ENCODE measurements at regions not wholly inside any gene's neighbourhood (a gene's known extent, or its start where the extent isn't known, plus 50 kb on each side); places are given as distances from the start of the nearest gene placed in this dataset.

DNA sequence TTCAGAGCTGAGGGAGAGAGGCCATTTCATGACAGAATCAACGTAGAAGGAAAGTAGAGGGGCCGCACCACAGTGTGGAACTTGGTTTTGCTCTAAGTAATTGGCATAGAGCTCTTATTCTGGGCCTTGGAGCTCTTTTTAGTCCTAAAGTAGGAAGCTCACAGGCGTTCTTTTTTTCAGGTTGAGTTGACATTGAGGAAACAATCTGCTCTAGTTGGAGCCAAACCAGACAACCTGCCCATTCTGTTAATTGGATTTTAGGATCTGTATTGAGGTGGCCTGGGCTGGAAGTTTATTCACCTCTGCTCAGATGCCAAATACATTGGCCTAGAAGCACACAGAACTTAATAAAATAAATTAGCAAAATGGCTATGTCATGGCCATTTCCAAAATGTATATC, 1093.9 kb downstream of the ADGRL2 start:
- no peak for DNase-seq (ENCODE audit: low read depth, low spot score)
- H3K27ac ChIP-seq: no peak overlapping the region

DNA sequence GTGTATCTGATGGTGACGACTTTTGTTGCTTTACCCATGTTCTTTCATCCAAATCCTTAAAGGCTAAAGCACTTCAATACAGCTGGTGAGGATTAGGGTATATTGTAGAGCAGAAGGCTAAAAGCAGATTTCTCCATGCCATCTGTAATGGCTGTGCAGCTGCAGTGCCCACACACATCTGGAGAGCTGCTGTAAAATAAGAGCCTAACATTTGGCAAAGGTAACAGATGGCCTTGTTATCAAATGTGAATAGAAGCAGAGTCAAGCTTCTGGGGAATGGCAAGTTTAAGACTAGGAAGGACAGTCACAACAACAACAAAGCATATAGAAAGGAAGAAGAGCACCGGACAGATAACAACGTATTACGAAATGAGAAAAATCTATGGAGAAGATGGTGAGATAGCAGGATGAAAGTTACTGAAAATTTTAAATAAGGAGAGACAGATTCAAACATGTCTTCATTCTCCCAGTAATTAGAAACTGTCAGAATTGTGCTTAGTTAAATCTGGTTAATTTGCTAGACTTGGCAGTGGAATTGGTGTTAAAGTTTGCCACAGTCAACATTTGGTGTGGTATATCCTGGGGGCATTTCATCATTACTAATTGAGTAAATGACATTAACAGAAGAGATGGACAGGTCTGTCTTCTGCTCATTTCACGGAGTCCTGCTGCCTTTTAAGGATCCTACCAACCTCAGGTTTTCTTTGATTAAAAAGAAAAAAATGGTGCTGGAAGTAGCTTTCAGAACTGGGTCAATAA, 1093.2 kb downstream of the ADGRL2 start:
- DNase-seq (ENCODE audit: low read depth, low spot score): no peak
- no peak overlapping the region for H3K27ac ChIP-seq

DNA sequence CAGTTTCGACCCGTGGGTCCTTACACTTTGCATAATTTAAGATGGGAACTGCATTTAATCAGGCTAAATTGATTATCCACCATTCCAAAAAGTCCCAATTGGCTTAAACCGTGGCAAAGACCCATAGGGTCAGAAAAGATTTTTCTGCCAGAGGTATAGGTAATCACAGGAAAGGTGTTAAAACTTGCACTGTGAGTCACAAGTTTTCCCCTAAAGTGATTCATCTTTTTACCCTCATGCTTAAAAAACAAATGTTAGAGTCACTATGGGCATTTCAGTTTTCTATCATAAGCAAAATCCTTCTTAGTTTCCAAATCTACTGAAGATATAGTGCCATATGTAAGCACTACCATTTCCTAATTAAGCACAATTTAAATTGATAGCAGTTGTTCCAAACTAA, 1079.8 kb downstream of the ADGRL2 start:
- no peak for DNase-seq (ENCODE audit: low read depth, low spot score)
- no peak overlapping the region for H3K27ac ChIP-seq

DNA sequence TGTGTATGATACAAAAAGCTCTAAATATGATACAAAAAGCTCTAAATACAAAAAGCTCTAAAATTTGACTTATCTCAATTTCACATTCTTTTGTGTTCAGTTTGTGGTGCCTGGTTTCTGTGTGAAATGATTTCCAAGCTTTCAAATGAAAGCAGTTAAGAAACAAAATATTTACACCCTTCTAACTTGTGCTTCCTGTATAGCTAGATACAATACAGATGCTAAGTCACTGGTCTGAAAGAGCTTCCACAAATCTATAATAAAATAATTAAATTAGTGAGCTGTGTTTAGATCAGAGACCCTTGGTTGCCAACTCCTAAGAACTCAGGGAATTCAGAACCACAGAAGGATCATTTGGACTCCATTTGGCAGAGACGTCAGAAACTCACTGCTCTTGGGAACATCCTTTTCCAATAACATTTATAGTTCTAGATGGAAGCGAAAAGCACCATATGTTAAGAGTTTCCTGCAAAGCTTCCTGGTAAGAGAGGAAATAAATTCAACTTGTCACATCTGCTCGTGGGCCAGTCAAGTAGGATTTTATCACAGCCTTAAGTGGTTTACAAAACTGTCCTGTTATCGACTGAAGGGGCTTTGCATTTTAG, 1079.1 kb downstream of the ADGRL2 start:
- no peak for DNase-seq (ENCODE audit: low read depth, low spot score)
- no peak overlapping the region for H3K27ac ChIP-seq

DNA sequence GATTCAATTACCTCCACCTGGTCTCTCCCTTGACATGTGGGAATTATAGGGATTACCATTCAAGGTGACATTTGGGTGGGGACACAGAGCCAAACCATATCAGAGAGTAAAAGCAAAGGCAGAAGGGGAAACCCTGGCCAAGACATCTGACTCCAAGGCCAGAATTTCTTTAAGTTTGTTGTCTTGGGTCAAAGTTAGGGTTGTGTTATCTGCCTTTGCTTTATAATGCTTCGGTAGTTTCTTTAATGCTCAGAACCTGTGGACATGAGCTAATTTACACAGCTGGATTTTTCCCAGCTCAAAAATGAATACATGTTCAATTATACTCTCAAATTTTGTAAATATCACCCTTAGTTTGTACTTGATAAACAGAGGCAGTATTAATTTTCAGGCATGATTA, 1074.4 kb downstream of the ADGRL2 start:
- H3K27ac ChIP-seq: no peak overlapping the region
- DNase-seq (ENCODE audit: low read depth, low spot score): no peak

DNA sequence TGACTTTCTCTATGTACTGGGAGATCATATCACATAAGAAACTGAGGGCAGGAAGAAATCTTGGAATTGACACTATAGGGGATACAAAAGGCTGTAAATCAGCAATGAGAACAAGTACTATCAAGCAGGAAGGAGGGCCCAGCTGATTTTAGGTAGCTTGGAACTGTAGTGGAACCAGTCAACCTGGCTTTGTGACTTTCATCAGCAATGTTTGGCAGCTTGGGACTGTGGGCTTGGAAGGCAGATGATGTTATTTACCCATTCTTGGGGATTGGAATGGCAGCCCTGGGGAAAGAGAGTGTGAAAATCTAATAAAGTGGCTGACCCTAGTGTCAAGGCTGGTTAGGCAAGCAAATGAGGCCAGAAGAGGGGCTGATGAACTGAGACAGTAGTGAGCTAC, 1073.3 kb downstream of the ADGRL2 start:
- H3K27ac ChIP-seq: no peak overlapping the region

DNA sequence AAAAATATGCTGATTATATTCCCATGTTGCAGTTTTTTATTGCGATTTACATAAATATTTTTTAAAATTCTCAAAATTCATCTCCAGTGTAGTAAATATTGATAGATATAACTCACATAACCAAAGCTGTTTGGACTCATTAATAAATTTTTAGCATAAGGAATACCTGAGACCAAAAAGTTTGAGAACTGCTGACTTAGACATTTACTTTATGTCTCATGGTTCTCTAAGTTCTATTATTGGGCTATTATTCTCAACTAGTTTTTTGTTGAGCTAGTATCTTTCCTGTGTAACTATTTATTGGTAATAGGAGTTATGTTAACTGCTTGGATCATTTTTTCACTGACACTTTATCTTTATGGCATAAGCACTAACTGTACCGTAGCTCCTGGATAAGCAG, 1069.6 kb downstream of the ADGRL2 start:
- DNase-seq (ENCODE audit: low read depth, low spot score): no peak
- H3K27ac ChIP-seq: no peak overlapping the region

More for the DNA sequence above, 1073.3 kb downstream of the ADGRL2 start:
- no peak for DNase-seq (ENCODE audit: low read depth, low spot score)

DNA sequence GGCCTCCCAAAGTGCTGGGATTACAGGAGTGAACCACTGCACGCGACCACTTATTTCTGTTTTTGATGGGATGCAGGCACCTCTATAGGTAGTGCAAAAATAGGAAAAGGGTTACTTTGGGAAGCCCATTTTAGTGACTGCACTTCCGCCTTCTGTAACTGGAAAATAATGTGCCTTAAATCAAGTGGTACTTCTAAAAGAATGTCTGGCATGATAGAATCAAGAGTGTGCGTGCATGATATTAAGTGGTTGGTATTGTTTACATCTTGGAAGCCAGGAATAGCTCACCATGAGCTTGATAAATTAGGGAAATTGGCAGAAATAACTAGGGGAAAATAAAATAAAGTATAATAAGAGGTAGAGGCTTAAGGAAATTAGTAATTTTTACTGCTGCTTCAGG, 1067.0 kb downstream of the ADGRL2 start:
- no peak for DNase-seq (ENCODE audit: low read depth, low spot score)
- no peak overlapping the region for H3K27ac ChIP-seq

DNA sequence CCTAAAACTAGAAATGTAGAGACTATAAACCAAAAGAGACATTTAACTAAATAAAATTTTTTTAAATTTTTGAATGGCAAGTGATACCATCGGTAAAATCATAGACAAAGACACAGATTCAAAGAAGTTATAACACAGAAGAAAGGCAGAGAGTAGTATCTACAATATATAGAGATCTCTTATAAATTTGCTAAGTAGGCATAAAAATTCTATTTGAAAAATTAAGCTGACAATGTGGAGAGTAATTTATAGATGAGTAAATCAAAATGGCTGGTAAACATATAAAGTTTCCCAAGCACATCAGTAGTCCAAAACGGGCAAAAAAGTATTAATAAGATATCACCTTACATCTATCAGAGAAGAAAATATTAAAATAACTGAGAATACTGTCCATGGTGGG, 1061.0 kb downstream of the ADGRL2 start:
- DNase-seq (ENCODE audit: low read depth, low spot score): no peak

DNA sequence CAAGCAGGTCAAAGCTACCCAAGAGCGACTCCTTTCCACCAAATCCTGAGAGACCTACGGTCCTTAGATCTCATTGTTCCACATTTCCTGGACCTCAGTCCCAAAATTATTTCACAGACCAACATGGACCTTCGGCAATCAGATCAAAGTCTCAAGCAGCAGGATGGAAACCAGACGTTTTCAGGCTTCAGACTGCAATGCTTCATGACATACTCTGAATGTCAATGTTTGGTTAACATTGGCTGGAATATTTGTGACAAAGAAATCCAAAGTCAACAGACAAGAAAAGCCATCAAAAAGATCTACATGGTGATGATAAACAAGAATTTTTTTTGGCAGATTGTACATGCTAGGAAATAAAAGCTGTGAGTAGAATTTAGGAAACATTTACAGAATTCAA, 1057.3 kb downstream of the ADGRL2 start:
- H3K27ac ChIP-seq: no peak overlapping the region
- DNase-seq (ENCODE audit: low read depth, low spot score): no peak

More for the DNA sequence above, 1061.0 kb downstream of the ADGRL2 start:
- H3K27ac ChIP-seq: no peak overlapping the region

DNA sequence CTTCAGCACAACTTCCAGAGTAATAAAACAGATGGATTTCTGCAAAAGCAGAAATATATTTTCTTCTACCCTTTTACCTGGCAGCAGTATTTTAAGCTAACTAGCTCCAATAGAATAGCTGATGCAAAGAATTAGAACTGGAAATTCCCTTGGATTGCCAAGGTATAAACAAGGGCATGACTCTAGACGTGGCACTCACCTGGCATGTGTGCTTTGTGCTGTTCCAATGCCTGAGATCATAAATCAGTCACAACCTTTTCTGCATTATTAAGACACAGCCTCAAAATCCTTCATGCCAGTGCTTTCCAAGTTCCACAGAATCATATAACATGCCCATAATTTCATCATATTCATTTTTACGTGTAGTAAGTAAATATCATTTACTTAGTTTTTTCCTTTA, 1048.7 kb downstream of the ADGRL2 start:
- no peak overlapping the region for H3K27ac ChIP-seq
- no peak for DNase-seq (ENCODE audit: low read depth, low spot score)

DNA sequence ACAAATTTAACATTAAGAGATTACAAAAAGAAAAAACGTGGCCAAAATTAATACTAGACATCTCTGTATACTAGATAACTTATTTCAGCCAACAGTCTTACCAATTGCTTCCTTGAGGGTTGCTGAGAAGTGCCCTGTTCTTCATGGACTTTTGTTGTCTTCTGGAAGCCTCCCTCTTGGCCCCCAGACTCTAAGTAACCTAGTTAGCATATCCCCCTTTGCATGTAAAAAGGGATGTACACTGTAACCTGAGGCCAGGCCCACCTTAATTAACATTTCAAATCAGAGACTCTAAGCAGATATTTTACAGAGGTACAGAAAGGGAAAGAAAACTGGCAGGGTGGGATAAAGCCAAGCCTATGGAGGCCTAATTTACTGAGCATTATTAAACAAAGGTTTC, 1047.3 kb downstream of the ADGRL2 start:
- DNase-seq (ENCODE audit: low read depth, low spot score): no peak
- H3K27ac ChIP-seq: no peak overlapping the region

DNA sequence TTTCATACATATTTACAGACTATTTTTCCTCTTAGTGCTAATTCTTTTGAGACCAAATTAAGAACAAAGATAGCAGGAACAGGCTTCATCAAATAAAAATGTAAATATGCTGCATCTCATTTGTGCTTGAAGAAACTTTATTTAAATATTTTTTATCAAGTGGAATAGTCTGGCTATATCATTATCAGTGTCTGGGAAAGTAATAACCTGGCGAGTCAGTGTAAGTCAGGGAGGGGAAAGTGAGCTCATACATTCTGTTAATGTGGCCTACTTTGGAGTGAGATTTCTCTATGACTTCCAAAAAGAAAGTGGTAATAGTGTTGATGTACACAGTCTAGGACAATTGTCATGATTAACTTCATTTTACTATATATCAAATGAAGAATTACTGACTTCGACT, 1045.1 kb downstream of the ADGRL2 start:
- no peak for DNase-seq (ENCODE audit: low read depth, low spot score)
- no peak overlapping the region for H3K27ac ChIP-seq

DNA sequence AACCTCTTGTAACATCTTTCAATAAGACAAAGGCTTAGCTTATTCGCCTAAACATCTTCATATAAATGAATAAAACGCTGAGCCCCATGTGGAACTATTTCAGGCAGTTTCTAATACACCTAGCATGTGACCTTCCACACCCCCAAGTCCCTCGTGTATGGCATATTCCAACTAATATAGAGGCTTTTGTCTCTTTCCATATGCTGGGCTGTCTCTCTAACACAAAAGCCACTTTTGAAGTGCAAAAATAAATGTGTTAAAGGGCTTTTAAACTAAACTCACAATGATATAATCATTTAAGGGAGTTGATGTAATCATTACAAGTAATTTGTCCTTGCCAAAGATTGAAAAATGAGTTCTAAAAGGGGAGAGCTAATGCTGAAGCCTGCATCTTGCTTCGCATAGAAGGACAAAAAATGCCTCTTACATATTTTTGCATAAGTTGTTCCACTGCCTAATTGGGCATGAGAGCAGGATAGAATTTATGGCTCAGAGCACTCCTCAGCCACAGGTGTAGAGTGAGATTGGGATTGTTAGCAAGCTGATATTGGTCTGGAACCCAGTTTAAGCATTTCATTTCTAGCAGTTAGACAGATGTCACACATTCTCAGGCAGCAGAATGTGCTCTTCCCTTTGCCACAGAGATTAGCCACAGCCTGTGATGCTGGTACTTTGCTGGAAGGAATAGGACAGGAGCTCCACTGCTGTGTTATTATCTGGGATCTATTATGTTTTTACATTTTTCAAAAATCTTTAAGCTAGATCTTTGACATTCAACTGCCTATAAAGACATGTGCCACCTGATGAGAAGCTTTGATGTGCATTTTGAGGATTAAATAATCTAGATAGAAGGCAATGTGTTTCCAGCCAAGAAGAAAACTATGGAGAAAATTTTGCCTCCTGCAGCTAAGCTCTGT, 1044.4 kb downstream of the ADGRL2 start:
- DNase-seq (ENCODE audit: low read depth, low spot score): no peak
- no peak overlapping the region for H3K27ac ChIP-seq

DNA sequence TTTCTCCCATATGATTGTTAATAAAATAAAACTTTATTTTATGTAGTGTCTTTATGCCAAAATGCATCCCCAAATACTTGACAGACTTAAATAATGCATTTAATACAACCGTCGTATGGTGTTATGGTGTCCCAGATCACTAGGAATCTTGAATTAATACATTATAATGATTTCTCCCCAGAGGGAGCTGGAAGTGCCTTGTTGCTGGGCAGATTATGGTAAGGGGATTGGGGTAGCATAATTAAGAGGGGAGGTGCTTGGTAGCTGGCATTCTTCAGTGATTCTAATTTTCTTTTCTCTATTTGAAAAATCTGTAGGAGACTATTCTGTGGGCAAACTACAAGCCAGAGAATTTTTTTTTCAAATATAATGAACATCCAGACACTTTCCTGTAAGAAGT, 1043.7 kb downstream of the ADGRL2 start:
- H3K27ac ChIP-seq: no peak overlapping the region

DNA sequence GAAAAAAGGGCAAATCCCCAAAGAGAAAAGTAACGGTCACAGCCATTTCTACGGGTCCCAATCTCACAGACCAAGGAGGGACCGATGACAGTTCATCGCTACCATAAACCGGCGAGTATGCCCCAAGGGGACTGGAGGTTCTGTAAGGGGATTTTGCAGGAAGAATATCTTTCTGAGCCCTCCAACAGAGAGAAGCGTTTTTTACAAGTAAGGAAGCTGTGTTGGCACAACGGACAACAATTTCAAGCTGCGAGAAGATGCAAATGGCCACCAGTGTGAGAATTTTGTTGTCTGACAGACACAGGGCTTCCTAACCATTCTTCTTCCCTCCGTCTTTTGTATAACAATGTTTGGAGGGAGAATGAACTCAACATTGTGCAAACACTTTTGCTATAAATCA, 1043.1 kb downstream of the ADGRL2 start:
- H3K27ac ChIP-seq: no peak overlapping the region
- DNase-seq (ENCODE audit: low read depth, low spot score): no peak

More for the DNA sequence above, 1043.7 kb downstream of the ADGRL2 start:
- DNase-seq (ENCODE audit: low read depth, low spot score): no peak

DNA sequence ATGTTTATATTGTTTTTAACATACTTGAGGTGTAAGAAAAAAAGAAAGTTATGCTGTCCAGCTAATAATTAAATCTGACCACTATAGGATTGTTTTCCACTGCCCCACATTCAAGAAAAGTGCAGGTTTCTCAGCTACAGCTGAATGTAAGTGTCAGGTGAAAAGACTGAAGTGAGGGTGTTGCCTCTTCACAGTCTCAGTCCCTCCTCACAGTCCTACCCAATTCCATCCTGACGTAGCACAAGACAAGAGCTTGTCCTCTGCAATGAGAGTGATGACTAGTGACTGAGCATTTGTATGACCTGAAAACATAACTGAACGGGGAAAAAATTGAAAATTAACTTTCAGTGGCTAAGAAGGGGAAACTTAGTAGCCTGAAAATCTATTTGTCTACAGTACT, 1039.5 kb downstream of the ADGRL2 start:
- DNase-seq (ENCODE audit: low read depth, low spot score): no peak
- H3K27ac ChIP-seq: no peak overlapping the region

DNA sequence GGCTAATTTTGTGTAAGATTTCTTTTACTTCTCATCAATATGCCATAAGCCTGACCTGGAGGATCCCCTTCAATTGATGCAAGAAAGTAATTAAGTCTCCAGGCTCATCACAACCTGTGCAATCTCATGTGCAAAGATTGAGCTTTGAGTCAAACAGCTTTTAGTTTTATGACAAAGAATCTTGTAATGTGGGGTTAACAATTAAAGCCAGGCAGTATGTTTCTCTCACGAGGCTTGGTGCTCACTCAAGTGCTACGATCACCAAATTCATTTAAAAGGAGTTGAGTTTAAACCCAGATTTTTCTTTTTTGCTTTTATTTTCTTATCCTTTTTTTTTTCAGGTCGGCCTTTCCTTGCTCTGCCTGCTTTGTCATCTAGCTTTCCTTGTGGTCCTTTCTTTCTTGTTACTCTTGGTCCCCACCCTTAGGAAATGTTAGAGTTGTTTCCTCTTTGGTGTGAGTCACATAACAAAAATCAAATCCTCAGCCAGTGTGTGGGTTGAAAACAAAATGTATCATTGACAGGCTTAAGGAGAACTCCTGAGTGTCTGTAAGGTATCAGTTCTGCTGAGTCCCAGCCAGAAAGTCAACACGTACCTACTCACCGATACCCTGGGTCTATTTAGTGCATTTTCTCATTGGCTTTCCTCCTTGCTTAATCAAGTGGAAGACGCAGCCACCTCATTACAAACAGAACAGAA, 1037.2 kb downstream of the ADGRL2 start:
- DNase-seq (ENCODE audit: low read depth, low spot score): no peak
- H3K27ac ChIP-seq: no peak overlapping the region

DNA sequence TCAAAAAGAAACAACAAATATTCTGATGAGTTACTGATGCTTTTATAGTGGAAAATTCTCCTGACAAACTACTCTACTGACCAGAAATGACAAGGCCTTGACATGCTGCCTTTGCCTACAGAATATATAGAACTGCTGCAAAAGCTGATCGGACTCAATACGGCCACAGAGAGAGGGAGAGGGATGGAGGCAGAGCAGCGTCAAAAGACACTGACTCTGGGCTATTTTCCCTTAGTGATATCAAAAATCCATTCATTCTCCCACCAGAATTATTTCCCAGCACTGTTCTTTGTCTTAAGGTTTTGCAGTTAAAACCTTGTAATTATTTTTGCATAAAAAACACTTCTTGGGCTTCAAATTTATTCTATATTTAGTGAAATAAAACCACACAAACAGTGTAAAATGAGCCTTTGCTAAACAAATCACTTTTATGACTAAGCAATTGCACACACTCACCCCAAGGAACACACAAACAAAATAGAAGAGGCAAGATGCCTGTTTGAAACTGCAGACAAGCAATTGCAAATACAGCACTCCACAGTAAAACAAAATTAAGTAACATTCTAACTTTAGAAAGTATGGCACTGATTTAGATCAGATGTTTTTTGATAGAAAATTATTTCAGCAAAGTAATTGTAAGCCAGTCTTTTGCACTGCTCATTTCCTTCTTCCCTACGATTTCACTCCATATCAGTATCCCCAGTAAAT, 1036.4 kb downstream of the ADGRL2 start:
- H3K27ac ChIP-seq: no peak overlapping the region

More for the DNA sequence above, 1036.4 kb downstream of the ADGRL2 start:
- DNase-seq (ENCODE audit: low read depth, low spot score): no peak
